ENCODE measurements at regions not wholly inside any gene's neighbourhood (a gene's known extent, or its start where the extent isn't known, plus 50 kb on each side); places are given as distances from the start of the nearest gene placed in this dataset.

- Histone ChIP-seq H3K9me3 (no peaks in the 10 kb centered on the region), H3K4me3 (no peak overlapping the region), H3K27me3 (no peaks in the 10 kb centered on the region), H3K27ac (no peak overlapping the region), H3K4me1 (no peaks in the 10 kb centered on the region), H3K36me3 (no peaks in the 10 kb centered on the region)
- no peak for DNase-seq
- intact Hi-C loops (cut with DNase I; ENCODE audit: low total_unique reads): no loop called here
- no peak for TF ChIP-seq POLR2A (IDR thresholded peaks at IDR 0.05)
- TF ChIP-seq, protein P1, sequence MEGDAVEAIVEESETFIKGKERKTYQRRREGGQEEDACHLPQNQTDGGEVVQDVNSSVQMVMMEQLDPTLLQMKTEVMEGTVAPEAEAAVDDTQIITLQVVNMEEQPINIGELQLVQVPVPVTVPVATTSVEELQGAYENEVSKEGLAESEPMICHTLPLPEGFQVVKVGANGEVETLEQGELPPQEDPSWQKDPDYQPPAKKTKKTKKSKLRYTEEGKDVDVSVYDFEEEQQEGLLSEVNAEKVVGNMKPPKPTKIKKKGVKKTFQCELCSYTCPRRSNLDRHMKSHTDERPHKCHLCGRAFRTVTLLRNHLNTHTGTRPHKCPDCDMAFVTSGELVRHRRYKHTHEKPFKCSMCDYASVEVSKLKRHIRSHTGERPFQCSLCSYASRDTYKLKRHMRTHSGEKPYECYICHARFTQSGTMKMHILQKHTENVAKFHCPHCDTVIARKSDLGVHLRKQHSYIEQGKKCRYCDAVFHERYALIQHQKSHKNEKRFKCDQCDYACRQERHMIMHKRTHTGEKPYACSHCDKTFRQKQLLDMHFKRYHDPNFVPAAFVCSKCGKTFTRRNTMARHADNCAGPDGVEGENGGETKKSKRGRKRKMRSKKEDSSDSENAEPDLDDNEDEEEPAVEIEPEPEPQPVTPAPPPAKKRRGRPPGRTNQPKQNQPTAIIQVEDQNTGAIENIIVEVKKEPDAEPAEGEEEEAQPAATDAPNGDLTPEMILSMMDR (IDR thresholded peaks at IDR 0.05): no peak
Observed at GRCh38 chr16:60061396-60061795, 1327.3 kb upstream of the GOT2 start.

DNA sequence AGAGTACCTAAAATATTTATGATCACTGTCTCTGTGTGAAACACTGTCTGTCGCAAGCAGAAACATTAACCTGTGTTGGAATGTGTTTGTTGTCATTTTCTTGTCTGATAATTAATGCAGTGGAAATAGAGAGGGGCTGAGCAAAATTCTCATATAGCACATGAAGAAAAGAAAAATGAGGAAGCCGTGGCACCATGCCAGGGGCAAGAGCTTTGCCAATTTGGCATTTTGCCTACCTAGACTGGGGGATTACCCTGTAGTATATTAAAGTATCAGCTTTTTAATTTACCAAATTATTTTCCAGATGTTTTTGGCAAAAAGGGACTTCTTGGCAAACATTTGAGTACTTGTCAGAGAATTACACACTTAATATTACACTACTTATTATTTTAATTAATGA lies 1326.6 kb upstream of the GOT2 start:
- Histone ChIP-seq H3K4me1 (no peaks in the 10 kb centered on the region), H3K36me3 (no peaks in the 10 kb centered on the region), H3K4me3 (no peak overlapping the region), H3K27ac (no peak overlapping the region), H3K27me3 (no peaks in the 10 kb centered on the region), H3K9me3 (no peaks in the 10 kb centered on the region)
- DNase-seq: no peak
- intact Hi-C loops (cut with DNase I; ENCODE audit: low total_unique reads): no loop called here
- TF ChIP-seq, protein P1 (IDR thresholded peaks at IDR 0.05): no peak
- no peak for TF ChIP-seq POLR2A (IDR thresholded peaks at IDR 0.05)

DNA sequence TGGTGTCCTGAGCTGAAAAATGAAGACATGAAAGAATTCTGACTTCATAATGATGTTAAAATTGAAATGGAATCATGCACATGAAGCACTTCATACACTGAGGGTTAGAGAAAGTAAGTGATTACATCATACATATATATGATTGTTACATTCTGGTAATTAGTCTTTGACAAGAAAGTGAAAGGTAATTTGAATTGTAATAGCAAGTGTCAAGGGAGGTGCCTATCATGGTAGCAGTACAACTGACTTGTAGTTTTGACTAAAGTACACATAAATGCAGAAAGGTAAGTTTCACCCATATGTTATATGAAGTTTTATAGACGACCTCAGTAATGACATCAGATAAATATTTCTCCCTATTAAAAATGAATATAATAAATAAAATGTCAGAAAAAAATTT lies 1325.0 kb upstream of the GOT2 start:
- H3K9me3 ChIP-seq: no peaks in the 10 kb centered on the region
- no peak for DNase-seq
- H3K36me3 ChIP-seq: no peaks in the 10 kb centered on the region
- H3K4me3 ChIP-seq: no peak overlapping the region
- intact Hi-C loops (cut with DNase I; ENCODE audit: low total_unique reads): no loop called here
- no peaks in the 10 kb centered on the region for H3K4me1 ChIP-seq
- no peak overlapping the region for H3K27ac ChIP-seq
- TF ChIP-seq, protein P1 (IDR thresholded peaks at IDR 0.05): no peak
- TF ChIP-seq POLR2A (IDR thresholded peaks at IDR 0.05): no peak
- H3K27me3 ChIP-seq: no peaks in the 10 kb centered on the region

DNA sequence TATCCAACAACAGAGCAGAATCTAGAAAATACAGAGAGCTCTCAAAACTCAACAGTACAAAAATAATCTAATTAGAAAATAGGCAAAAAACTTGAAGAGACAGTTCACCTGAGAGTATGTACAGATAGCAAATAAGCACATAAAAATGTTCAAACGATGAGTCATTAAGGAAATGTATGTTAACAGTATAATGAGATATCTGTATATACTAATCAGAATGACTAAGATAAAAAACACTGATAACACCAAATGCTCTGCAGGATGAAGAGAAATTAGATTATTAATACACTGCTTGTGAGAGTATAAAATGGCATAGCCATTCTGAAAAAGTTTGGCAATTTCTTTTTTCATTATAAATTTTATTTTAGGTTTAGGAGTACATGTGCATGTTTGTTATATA lies 1307.6 kb upstream of the GOT2 start:
- Histone ChIP-seq H3K36me3 (no peaks in the 10 kb centered on the region), H3K27ac (no peak overlapping the region), H3K4me3 (no peak overlapping the region), H3K27me3 (no peaks in the 10 kb centered on the region), H3K9me3 (no peaks in the 10 kb centered on the region), H3K4me1 (no peaks in the 10 kb centered on the region)
- no peak for DNase-seq
- TF ChIP-seq, protein P1 (IDR thresholded peaks at IDR 0.05): no peak
- TF ChIP-seq POLR2A (IDR thresholded peaks at IDR 0.05): no peak
- intact Hi-C loops (cut with DNase I; ENCODE audit: low total_unique reads): no loop called here

DNA sequence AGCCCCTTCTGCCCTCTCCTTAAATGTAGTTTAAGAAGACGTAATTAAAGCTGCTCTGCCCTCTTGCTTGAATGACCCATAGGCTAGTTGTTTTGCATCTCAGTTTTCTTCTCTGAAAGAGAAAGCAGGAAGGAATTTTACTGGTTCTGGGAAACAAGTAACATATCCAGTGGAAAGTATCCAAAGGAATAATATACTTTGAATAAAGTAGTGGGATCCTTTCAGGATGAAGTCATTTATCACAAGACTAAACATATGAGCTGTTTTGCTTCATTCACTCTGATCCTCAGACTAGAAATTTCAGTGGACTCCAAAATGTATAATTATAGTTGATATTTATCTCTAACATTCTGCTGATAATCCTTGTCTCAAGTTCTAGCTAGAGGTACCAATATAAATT lies 1297.6 kb upstream of the GOT2 start:
- Histone ChIP-seq H3K27ac (no peak overlapping the region), H3K4me1 (no peaks in the 10 kb centered on the region), H3K36me3 (no peaks in the 10 kb centered on the region), H3K27me3 (no peaks in the 10 kb centered on the region), H3K9me3 (no peaks in the 10 kb centered on the region), H3K4me3 (no peak overlapping the region)
- intact Hi-C loops (cut with DNase I; ENCODE audit: low total_unique reads): no loop called here
- TF ChIP-seq, protein P1 (IDR thresholded peaks at IDR 0.05): no peak
- TF ChIP-seq POLR2A (IDR thresholded peaks at IDR 0.05): no peak
- no peak for DNase-seq

Measured in uterus (tissue), 3 donors.